HG03139 (cell line): ENCODE measurements at regions not wholly inside any gene's neighbourhood (a gene's known extent, or its start where the extent isn't known, plus 50 kb on each side); places are given as distances from the start of the nearest gene placed in this dataset.
A peak's percentile ranks its signal among the peaks of the same experiment; 100 is the strongest.
"Not testable (repeated sequence)": the region's sequence is repeated elsewhere in the genome, so short reads cannot be mapped to it uniquely, and the experiment has no call there.

Experiments
- ATAC-seq: cut with Tn5 transposase; IDR thresholded peaks from one replicate; pipeline ENCODE4 v1.9.1; 2021; ENCODE audit not compliant: unreplicated experiment

- ATAC-seq: no peak
Observed at GRCh38 chr6:84357631-84358030, 130.2 kb upstream of the CEP162 start.

DNA sequence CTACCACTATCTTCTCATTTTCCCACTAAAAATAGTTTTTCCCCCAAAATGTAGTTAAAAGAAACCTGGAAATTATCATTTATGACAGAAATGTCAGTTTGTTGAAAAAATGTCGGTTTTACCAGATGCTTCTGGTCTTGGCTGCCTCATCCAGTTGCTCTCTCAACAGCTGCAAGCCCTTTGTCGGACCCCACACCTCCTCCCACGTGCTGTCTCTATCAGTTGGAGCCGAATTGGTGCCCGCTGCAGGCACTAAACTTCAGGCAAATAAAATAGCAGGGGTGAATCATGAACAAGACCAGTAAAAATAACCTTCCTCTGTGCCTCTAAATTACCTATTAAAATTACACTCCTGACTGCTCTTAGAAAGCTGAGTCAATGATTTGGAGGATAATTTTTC is 129.5 kb upstream of the CEP162 start:
- no peak for ATAC-seq

GRCh38 chr6:84353459-84354423 is 126.3 kb upstream of the CEP162 start:
- ATAC-seq: no peak

- no peak for ATAC-seq
Observed at GRCh38 chr6:84350397-84350796, 123.0 kb upstream of the CEP162 start.

DNA sequence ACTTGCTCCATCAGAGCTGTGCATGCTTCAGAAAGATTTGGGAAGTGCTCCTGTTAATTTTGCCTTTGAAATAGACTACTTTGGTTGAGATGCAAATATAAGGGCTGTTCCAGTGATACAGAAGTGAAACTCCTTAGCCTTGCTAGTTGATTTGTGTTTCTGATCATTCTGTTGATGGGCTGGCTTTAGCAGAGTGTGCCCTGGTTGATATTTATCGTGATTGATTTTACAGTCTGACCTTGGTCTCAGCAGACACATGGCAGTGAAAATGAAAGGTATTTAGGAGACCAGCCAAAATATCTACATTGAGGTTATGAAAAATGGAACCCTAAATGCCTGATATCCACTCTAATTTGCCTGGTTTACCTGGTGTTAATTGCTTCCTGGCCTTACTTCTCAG is 122.1 kb upstream of the CEP162 start:
- ATAC-seq: no peak

- ATAC-seq: no peak
Observed at GRCh38 chr6:84348801-84349200, 121.4 kb upstream of the CEP162 start.

DNA sequence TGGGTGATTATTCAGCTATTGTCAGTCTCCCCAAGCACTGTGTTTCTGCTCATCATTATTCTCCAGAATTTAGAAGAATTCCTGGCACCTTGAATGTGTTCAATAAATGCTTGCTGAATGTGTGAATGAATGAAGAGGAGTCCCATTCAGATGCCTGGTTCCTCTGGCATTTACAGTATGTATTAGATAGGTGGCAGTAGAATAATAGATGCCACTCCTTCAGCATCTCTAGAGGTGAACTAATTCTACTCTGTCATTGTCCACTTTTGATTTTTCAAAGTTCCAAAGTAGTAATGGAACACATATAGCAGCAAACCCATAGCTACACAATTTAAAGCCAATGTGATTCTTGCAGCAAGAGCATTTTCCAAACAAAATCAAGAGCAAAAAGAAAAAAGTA is 118.9 kb upstream of the CEP162 start:
- no peak for ATAC-seq

DNA sequence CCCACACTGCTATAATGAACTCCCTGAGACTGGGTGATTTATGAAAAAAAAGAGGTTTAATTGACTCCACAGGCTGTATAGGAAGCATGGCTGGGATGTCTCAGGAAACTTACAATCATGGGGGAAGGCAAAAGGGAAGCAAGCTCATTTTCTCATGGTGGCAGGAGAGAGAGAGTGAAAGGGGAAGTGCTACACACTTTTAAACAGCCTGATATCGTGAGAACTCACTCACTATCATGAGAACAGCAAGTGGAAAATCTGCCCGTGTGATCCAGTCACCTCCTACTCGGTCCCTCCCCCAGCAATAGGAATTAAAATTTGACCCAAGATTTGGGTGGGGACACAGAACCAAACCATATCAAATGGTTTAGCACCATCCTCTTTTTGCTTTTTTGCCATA is 116.6 kb upstream of the CEP162 start:
- no peak for ATAC-seq

DNA sequence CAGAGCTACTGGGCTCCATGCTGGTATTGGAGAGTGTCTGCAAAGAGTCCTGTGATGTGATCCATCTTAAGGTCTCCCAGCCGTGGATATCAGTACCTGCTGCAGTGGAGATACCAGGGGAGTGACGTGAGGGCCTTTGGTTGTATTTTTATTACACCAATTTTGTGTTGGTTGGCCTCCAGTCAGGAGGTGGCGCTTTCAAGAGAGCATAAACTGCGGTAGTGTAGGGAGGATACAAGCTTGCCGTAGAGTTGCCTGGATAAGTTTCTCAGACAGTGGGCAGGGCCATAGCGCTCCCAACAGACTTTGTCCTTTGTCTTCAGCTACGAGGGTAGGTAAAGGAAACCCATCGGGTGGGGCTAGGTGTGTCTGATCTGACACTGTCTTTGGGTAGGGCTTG is 113.0 kb upstream of the CEP162 start:
- no peak for ATAC-seq

- no peak for ATAC-seq
Observed at GRCh38 chr6:84333842-84334241, 106.4 kb upstream of the CEP162 start.

DNA sequence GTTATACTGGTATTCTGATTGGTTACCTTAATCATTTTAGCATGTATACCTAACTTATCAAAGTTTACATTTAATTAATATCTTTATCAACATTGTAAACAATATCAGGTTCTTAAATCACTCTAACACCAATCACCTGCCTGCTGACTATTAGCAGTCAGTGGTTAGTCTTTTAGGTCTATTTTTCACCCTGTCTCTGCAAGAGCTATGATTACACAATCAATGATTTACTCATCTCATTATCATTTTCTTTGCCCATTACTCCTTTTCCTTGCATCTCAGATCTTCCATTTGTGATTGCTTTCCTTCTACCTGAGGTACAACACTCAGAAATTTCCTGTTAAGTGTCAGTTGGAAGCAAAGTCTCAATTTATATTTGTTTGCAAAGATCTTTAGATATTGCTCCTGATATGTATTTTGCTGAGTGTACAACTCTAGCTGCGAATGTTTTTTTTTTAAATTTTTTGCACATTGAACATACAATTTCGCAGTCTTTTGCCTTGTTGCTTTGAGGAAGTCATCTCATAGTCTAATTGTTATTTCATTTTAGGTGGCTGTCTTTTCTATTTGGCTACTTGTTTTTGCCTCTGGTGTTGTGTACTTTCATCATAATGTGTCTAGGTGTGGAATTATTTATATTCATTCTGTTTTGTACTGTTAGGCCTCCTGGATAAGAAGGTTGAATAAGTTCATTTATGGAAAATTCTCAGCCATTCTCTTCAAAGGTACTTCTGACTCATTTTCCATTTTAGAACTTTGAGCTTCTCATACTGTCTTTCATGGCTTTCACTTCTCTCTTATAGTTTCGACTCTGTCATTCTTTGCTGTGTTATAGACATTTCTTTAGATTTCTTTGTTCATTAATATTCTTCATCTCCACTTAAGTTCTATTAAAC is 104.9 kb upstream of the CEP162 start:
- ATAC-seq: peak; percentile 91

- ATAC-seq: no peak
Observed at GRCh38 chr6:84330325-84330724, 102.9 kb upstream of the CEP162 start.

DNA sequence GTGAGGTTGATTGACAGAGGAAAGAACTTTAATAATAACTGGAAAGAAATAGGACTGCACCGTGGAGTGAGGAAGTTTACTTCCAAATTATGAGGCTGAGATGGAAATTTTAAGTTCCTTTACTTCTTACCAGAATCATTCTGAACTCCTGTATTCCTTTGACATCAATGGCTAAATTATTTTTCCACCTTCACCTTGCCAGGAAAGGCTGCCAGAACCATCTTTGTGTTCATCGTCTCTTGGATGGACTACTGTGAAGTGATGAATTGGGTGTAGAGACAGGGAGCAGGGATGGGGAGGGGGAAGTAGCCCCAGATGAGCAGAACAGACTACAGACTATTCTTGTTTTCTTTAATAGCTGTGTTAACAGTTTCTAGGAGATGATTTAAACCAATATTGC is 102.1 kb upstream of the CEP162 start:
- no peak for ATAC-seq

- no peak for ATAC-seq
Observed at GRCh38 chr6:84329077-84329476, 101.6 kb upstream of the CEP162 start.

DNA sequence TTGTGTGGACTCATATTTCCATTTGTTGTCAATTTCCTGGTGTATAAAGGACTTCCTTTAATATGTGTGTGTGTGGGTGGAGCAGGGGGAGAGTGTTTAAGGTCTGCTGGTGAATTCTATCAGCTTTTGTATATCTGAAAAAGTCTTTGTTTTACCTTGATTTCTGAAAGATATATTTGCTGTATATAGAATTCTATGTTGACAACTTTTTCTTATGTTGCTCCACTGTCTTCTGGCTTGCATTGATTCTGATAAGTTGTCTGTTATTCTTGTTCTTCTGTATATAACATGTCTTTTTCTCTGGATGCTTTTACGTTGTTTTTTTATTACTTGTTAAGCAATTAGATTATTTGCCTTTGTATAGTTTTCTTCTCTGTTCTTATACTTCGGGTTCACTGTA is 90.0 kb upstream of the CEP162 start:
- ATAC-seq: no peak

GRCh38 chr6:84314377-84314898 is 87.0 kb upstream of the CEP162 start:
- no peak for ATAC-seq

DNA sequence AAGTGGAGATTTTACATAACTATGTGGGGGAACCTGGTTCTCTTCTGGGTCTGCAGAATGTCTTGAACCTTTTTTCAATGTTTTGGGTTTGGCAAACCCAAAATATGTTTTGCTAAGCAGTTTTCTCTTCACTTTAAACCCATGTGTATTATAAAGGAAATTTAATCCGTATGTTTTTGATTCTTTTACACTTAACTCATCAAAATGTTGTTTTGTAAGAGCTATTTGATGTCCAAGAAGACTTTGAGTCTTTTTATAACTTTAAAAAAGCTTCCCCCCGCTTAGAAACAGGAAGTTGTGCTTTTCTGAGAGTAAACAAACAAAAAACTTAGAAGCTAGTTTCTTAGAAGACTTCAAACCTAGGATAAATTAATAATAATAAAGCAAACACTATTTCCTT is 81.9 kb upstream of the CEP162 start:
- no peak for ATAC-seq

DNA sequence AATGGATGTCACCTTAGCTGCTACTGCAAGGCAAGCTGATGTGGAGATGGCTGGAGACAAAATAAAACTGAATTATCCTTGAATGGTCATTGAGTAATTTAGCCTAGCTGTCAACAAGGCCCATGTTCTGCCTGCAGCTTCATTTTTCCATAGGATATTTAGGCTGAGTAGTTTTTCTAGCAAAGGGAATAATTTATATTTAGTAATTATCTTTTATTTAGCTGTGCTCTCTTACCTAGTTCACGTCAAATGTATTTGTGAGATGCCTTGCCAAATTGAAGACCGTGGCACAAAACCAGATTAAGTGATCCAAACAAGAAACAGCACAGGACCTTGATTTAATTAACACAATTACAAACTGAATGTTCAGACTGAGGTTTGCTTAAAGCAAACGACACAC is 77.4 kb upstream of the CEP162 start:
- ATAC-seq: no peak

DNA sequence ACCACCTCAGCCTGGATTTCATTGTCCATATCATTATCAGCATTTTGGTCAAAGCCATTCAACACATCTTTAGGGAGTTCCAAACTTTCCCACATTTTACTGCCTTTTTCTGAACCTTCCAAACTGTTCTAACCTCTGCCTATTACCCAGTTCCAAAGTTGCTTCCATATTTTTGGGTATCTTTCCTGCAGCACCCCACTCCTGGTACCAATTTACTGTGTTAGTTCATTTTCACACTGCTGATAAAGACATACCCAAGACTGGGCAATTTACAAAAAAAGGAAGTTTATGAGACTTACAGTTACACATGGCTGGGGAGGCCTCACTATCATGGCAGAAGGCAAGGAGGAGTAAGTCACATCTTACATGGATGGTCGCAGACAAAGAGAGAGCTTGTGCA is 63.6 kb upstream of the CEP162 start:
- not testable (repeated sequence) for ATAC-seq

DNA sequence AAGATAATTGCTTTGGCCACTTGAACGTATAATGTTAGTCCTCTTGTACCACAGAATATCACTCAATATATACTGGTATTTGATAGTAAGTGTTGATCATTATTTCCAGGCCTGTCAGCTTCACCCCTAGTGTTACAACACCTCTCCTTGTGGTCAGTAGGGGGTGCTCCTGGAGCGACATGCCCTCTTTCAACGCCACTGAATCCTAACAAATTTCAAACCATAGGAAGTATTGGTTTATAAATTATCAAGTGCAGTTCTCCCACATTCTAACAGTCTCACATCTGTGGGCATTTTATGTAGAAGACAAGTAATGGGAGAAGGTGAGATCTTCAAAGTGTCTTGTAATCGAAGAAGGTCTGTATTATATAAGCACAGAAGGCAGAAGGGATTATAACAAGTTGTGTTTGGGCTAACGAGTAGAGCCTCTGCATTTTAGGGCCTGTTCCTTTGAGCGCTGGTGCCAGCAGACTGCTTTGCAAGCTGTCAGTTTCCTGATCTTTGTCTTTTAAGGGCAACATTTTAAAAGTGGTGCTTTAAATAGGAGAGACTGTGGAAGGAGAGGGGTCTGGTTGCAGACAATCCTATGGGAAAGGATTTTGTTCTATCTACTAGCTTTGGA is 57.1 kb upstream of the CEP162 start:
- ATAC-seq: no peak

GRCh38 chr6:84282550-84282949 is 55.1 kb upstream of the CEP162 start:
- no peak for ATAC-seq
